WTC11 (cell line): ENCODE measurements at regions not wholly inside any gene's neighbourhood (a gene's known extent, or its start where the extent isn't known, plus 50 kb on each side); places are given as distances from the start of the nearest gene placed in this dataset.

Source experiments
- ATAC-seq: fragments of 200-7000 bp; cut with Tn5 transposase; 2 replicates; pipeline ENCODE4 v1.10.0; 2021; ENCODE audit warnings: mild to moderate bottlenecking, moderate library complexity
- CTCF ChIA-PET: fragments of 300-600 bp; sonication (Branson Sonifier 250); formaldehyde crosslinking; loops from one replicate; lab custom pipeline; 2021; ENCODE audit warnings: antibody characterized with exemption; lab: Charles Lee
- POLR2A ChIA-PET: fragments of 350-600 bp; sonication (Branson Sonifier 250); formaldehyde crosslinking; loops from one replicate; lab custom pipeline; 2021; ENCODE audit warnings: antibody characterized with exemption; lab: Charles Lee
- DNase-seq: peaks from one replicate; pipeline ENCODE4 v3.0.0; 2021; ENCODE audit warnings: low spot score
- H3K27ac Mint-ChIP-seq: 2 replicates; pipeline ENCODE4 v1.8.0; 2021; ENCODE audit warnings: mixed read lengths
- H3K27me3 Mint-ChIP-seq: 2 replicates; pipeline ENCODE4 v1.8.0; 2021; ENCODE audit warnings: low read depth, mild to moderate bottlenecking, moderate library complexity, mixed read lengths
- H3K36me3 Mint-ChIP-seq: 2 replicates; pipeline ENCODE4 v1.8.0; 2021; ENCODE audit warnings: mixed read lengths
- H3K4me1 Mint-ChIP-seq: 2 replicates; pipeline ENCODE4 v1.8.0; 2022; ENCODE audit warnings: mixed read lengths
- H3K4me3 Mint-ChIP-seq: 2 replicates; pipeline ENCODE4 v1.8.0; 2021; ENCODE audit warnings: mild to moderate bottlenecking, moderate library complexity, mixed read lengths
- H3K9me3 Mint-ChIP-seq: 2 replicates; pipeline ENCODE4 v1.8.0; 2021; ENCODE audit warnings: mixed read lengths
- AR ChIP-seq: fragments of 250-450 bp; sonication (Bioruptor Pico); IDR thresholded peaks from 2 replicates; pipeline ENCODE4 v1.9.0; 2021; ENCODE audit warnings: mild to moderate bottlenecking
- ATF6 ChIP-seq: sonication (generic); formaldehyde crosslinking; IDR thresholded peaks from 2 replicates; pipeline ENCODE4 v1.8.1; 2023; ENCODE audit warnings: mild to moderate bottlenecking, missing genetic modification reagents
- CDX4 ChIP-seq: fragments of 250-450 bp; sonication (Bioruptor Pico); IDR thresholded peaks from 2 replicates; pipeline ENCODE4 v1.9.0; 2021; ENCODE audit warnings: moderate library complexity, mild to moderate bottlenecking, inconsistent platforms, borderline replicate concordance
- E2F5 ChIP-seq: sonication (generic); formaldehyde crosslinking; IDR thresholded peaks from 2 replicates; pipeline ENCODE4 v1.8.1; 2022; ENCODE audit warnings: mild to moderate bottlenecking, moderate library complexity, missing genetic modification reagents
- ELF4 ChIP-seq: sonication (generic); formaldehyde crosslinking; IDR thresholded peaks from 2 replicates; pipeline ENCODE4 v1.8.1; 2022; ENCODE audit warnings: low read depth, mild to moderate bottlenecking, moderate library complexity, missing genetic modification reagents
- ESRRA ChIP-seq: sonication (generic); formaldehyde crosslinking; IDR thresholded peaks from 2 replicates; pipeline ENCODE4 v1.8.1; 2022; ENCODE audit warnings: mild to moderate bottlenecking, missing genetic modification reagents, borderline replicate concordance
- FOXK1 ChIP-seq: sonication (generic); formaldehyde crosslinking; IDR thresholded peaks from 2 replicates; pipeline ENCODE4 v1.8.0; 2022; ENCODE audit warnings: mild to moderate bottlenecking, moderate library complexity, missing genetic modification reagents
- KAT7 ChIP-seq: sonication (generic); formaldehyde crosslinking; IDR thresholded peaks from 2 replicates; pipeline ENCODE4 v1.8.1; 2023; ENCODE audit warnings: missing genetic modification reagents, mild to moderate bottlenecking, borderline replicate concordance
- MXD4 ChIP-seq: fragments of 250-450 bp; sonication (Bioruptor Pico); IDR thresholded peaks from 2 replicates; pipeline ENCODE4 v1.8.0; 2021; ENCODE audit warnings: mild to moderate bottlenecking, moderate library complexity, borderline replicate concordance
- MYBL2 ChIP-seq: sonication (generic); formaldehyde crosslinking; IDR thresholded peaks from 2 replicates; pipeline ENCODE4 v1.8.1; 2023; ENCODE audit warnings: mild to moderate bottlenecking, moderate library complexity, missing genetic modification reagents
- NFYB ChIP-seq: sonication (generic); formaldehyde crosslinking; conservative IDR thresholded peaks from 2 replicates; pipeline ENCODE4 v1.8.0; 2022; ENCODE audit warnings: low read depth, missing genetic modification reagents
- NR1H2 ChIP-seq: sonication (generic); formaldehyde crosslinking; IDR thresholded peaks from 2 replicates; pipeline ENCODE4 v1.9.0; 2021; ENCODE audit warnings: mild to moderate bottlenecking, moderate library complexity, missing genetic modification reagents
- PRRX2 ChIP-seq: fragments of 250-450 bp; sonication (Bioruptor Pico); IDR thresholded peaks from 2 replicates; pipeline ENCODE4 v1.8.0; 2021; ENCODE audit warnings: mild to moderate bottlenecking
- RELA ChIP-seq: sonication (generic); formaldehyde crosslinking; IDR thresholded peaks from 2 replicates; pipeline ENCODE4 v1.8.1; 2022; ENCODE audit warnings: missing genetic modification reagents, mild to moderate bottlenecking, borderline replicate concordance
- STAT6 ChIP-seq: sonication (generic); formaldehyde crosslinking; conservative IDR thresholded peaks from 2 replicates; pipeline ENCODE4 v1.8.1; 2023; ENCODE audit warnings: mild to moderate bottlenecking, low read depth, missing genetic modification reagents, moderate library complexity
- TP53 ChIP-seq: sonication (generic); formaldehyde crosslinking; IDR thresholded peaks from 2 replicates; pipeline ENCODE4 v1.8.1; 2023; ENCODE audit warnings: mild to moderate bottlenecking, missing genetic modification reagents
- ZBTB21 ChIP-seq: sonication (generic); formaldehyde crosslinking; IDR thresholded peaks from 2 replicates; pipeline ENCODE4 v1.8.1; 2023; ENCODE audit warnings: mild to moderate bottlenecking, missing genetic modification reagents, borderline replicate concordance
- ZMAT4 ChIP-seq: fragments of 250-450 bp; sonication (Bioruptor Pico); IDR thresholded peaks from 2 replicates; pipeline ENCODE4 v1.9.0; 2021; ENCODE audit warnings: mild to moderate bottlenecking
- ZNF138 ChIP-seq: sonication (generic); formaldehyde crosslinking; conservative IDR thresholded peaks from 2 replicates; pipeline ENCODE4 v1.8.1; 2022; ENCODE audit warnings: mild to moderate bottlenecking, moderate library complexity, missing genetic modification reagents
- ZNF219 ChIP-seq: sonication (generic); formaldehyde crosslinking; IDR thresholded peaks from 2 replicates; pipeline ENCODE4 v1.8.0; 2023; ENCODE audit warnings: missing genetic modification reagents, mild to moderate bottlenecking, borderline replicate concordance
- TF ChIP-seq, protein P1 (sequence below): fragments of 250-450 bp; sonication (Bioruptor Pico); conservative IDR thresholded peaks from 2 replicates; pipeline ENCODE4 v1.9.0; 2021; ENCODE audit warnings: mild to moderate bottlenecking

GRCh38 chr11:29734287-29734686 is 282.5 kb downstream of the KCNA4 start (continued):
- TF ChIP-seq, protein P1, sequence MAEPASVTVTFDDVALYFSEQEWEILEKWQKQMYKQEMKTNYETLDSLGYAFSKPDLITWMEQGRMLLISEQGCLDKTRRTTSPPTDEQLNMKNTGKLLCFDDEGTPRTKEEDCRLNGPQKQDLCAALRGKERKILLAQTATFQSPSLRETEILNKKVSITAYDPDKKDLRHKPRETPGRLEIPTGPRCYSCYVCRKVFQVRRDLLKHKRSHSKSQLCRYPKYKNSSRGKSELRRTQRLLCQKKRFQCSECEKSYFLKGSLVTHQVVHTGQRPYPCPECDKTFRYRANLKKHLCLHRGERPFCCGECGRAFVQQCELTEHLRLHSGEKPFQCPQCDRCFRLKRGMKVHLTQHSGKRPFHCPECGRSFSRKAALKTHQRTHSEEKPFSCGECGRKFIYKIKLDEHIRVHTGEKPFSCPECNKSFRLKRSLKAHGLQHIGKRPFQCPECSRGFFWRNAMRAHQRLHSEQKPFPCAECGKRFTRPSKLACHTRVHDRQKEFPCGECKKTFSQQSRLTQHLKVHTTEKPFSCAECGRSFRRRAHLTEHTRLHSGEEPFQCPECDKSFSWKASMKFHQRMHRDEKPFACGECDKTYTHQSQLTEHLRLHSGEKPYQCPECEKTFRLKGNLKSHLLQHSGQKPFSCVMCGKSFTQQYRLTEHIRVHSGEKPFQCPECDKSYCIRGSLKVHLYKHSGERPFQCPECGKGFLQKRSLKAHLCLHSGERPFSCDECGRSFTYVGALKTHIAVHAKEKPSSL (CRISPR knock-in tag) = no peak
- no peak for TF ChIP-seq ZBTB21 (CRISPR knock-in tag)
- TF ChIP-seq NR1H2 (CRISPR knock-in tag) = no peak
- TF ChIP-seq KAT7 = no peak
- TF ChIP-seq RELA = no peak
- TF ChIP-seq ELF4 (CRISPR knock-in tag) = no peak
- no peak for TF ChIP-seq PRRX2 (CRISPR knock-in tag)
- TF ChIP-seq STAT6 (CRISPR knock-in tag) = no peak
- TF ChIP-seq, all 79 proteins: peak for 0

DNA sequence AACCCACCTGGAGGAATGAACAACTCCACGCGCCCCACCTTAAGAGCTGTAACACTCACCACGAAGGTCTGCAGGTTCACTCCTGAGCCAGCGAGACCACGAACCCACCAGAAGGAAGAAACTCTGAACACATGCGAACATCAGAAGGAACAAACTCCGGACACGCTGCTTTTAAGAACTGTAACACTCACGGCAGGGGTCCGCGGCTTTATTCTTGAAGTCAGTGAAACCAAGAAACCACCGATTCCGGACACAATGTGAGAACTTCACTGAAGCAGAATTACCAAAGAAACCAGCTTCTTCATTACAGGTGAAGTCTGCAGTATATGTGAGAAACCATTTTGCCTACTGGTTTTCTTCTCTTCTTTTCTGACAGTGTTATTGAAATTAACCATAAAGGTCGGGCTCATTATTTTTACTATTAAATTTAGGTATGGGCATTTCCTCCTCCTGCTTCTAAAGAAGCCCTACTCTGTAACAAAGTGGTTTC is 303.0 kb downstream of the KCNA4 start:
- H3K4me3 Mint-ChIP-seq = no peak overlapping the region
- POLR2A ChIA-PET = no interaction called here
- DNase-seq = no peak
- H3K27ac Mint-ChIP-seq = no peak overlapping the region
- H3K9me3 Mint-ChIP-seq = peaks cover 37% of the 10 kb centered on the region
- no peaks in the 10 kb centered on the region for H3K27me3 Mint-ChIP-seq
- no peak for ATAC-seq
- no peak for TF ChIP-seq FOXK1
- no peak for TF ChIP-seq CDX4
- TF ChIP-seq, protein P1 (CRISPR knock-in tag) = no peak
- TF ChIP-seq E2F5 (CRISPR knock-in tag) = no peak
- TF ChIP-seq KAT7 = no peak
- no peak for TF ChIP-seq MYBL2
- no peak for TF ChIP-seq ZMAT4 (CRISPR knock-in tag)
- no peak for TF ChIP-seq MXD4 (CRISPR knock-in tag)
- TF ChIP-seq ZNF219 (CRISPR knock-in tag) = no peak
- no peak for TF ChIP-seq NFYB (CRISPR knock-in tag)
- TF ChIP-seq AR (CRISPR knock-in tag) = no peak
- no peak for TF ChIP-seq ATF6 (CRISPR knock-in tag)
- no peak for TF ChIP-seq ESRRA (CRISPR knock-in tag)
- TF ChIP-seq ZNF138 (CRISPR knock-in tag) = no peak
- no peak for TF ChIP-seq TP53
- H3K36me3 Mint-ChIP-seq = peaks cover 3% of the 10 kb centered on the region; the same call in 1 of the 2 replicates
- H3K4me1 Mint-ChIP-seq = peaks cover 25% of the 10 kb centered on the region
- CTCF ChIA-PET = interaction anchor here (1.3 kb wide), 1 partner anchor 414 kb away, joined by 3 read pairs; no protein-coding TSS in a partner anchor
